GM23338 (cell line): ENCODE measurements at regions not wholly inside any gene's neighbourhood (a gene's known extent, or its start where the extent isn't known, plus 50 kb on each side); places are given as distances from the start of the nearest gene placed in this dataset.

Source experiments
- ATAC-seq: fragments of 200-7000 bp; cut with Tn5 transposase; 3 replicates; pipeline ENCODE4 v1.9.1; 2020
- DNase-seq: peaks from one replicate; pipeline ENCODE4 v3.0.0-alpha.2; 2015; ENCODE audit warnings: low spot score
- H2AFZ ChIP-seq: fragments of 200-600 bp; sonication (generic); 2 replicates; pipeline ENCODE4 v1.8.0; 2016; ENCODE audit warnings: antibody characterized with exemption, mild to moderate bottlenecking, moderate library complexity
- H3F3A ChIP-seq: fragments of 200-600 bp; sonication (generic); replicated peaks from 2 replicates; pipeline ENCODE4 v1.8.0; 2017; ENCODE audit warnings: antibody characterized with exemption, mixed run types, low read depth
- H3K27ac ChIP-seq: fragments of 200-600 bp; sonication (generic); 2 replicates; pipeline ENCODE4 v1.6.1; 2016; ENCODE audit warnings: low read depth
- H3K27me3 ChIP-seq: fragments of 200-600 bp; sonication (generic); 2 replicates; pipeline ENCODE4 v1.8.0; 2016; ENCODE audit warnings: mild to moderate bottlenecking, mixed run types, moderate library complexity; ENCODE audit not compliant: insufficient read depth
- H3K36me3 ChIP-seq: fragments of 200-600 bp; sonication (generic); 2 replicates; pipeline ENCODE4 v1.8.0; 2016; ENCODE audit warnings: mild to moderate bottlenecking; ENCODE audit not compliant: insufficient read depth
- H3K4me1 ChIP-seq: fragments of 200-600 bp; sonication (generic); 2 replicates; pipeline ENCODE4 v1.8.0; 2016; ENCODE audit warnings: mild to moderate bottlenecking, moderate library complexity; ENCODE audit not compliant: insufficient read depth
- H3K4me2 ChIP-seq: fragments of 200-600 bp; sonication (generic); 2 replicates; pipeline ENCODE4 v1.7.1; 2017; ENCODE audit warnings: mixed run types
- H3K4me3 ChIP-seq: fragments of 200-600 bp; sonication (generic); 2 replicates; pipeline ENCODE4 v1.6.1; 2016; ENCODE audit warnings: mixed run types
- H3K79me2 ChIP-seq: fragments of 200-600 bp; sonication (generic); replicated peaks from 2 replicates; pipeline ENCODE4 v1.8.0; 2017; ENCODE audit warnings: mild to moderate bottlenecking; ENCODE audit not compliant: insufficient read depth
- H3K9me2 ChIP-seq: fragments of 200-600 bp; sonication (generic); 2 replicates; pipeline ENCODE4 v1.8.0; 2017; ENCODE audit not compliant: insufficient read depth
- H4K20me1 ChIP-seq: fragments of 200-600 bp; sonication (generic); replicated peaks from 2 replicates; pipeline ENCODE4 v1.8.0; 2017; ENCODE audit warnings: mild to moderate bottlenecking; ENCODE audit not compliant: insufficient read depth
- H3K27ac Mint-ChIP-seq: 2 replicates; pipeline ENCODE4 v1.8.0; 2020; ENCODE audit warnings: inconsistent platforms, mild to moderate bottlenecking, moderate library complexity, mixed read lengths
- H3K27me3 Mint-ChIP-seq: 3 replicates; pipeline ENCODE4 v1.8.0; 2022; ENCODE audit warnings: low read depth, mild to moderate bottlenecking, moderate library complexity, mixed read lengths, inconsistent platforms; ENCODE audit not compliant: insufficient read depth, poor library complexity
- H3K36me3 Mint-ChIP-seq: 3 replicates; pipeline ENCODE4 v1.8.0; 2021; ENCODE audit warnings: low read depth, mild to moderate bottlenecking, inconsistent platforms, moderate library complexity, mixed read lengths
- H3K4me1 Mint-ChIP-seq: 3 replicates; pipeline ENCODE4 v1.8.0; 2020; ENCODE audit warnings: mild to moderate bottlenecking, inconsistent platforms, mixed read lengths
- H3K4me3 Mint-ChIP-seq: 3 replicates; pipeline ENCODE4 v1.8.0; 2021; ENCODE audit warnings: moderate library complexity, mild to moderate bottlenecking, inconsistent platforms, mixed read lengths
- H3K9me3 Mint-ChIP-seq: 3 replicates; pipeline ENCODE4 v1.8.0; 2020; ENCODE audit warnings: moderate library complexity, mild to moderate bottlenecking, inconsistent platforms, mixed read lengths
- EZH2 ChIP-seq: fragments of 200-600 bp; sonication (generic); IDR thresholded peaks from one replicate; pipeline ENCODE4 v1.8.0; 2017; ENCODE audit warnings: antibody characterized with exemption, mild to moderate bottlenecking, low read depth; ENCODE audit not compliant: unreplicated experiment
- POLR2AphosphoS5 ChIP-seq: IDR thresholded peaks from 2 replicates; pipeline ENCODE4 v1.6.1; 2016; ENCODE audit warnings: antibody characterized with exemption, low read depth
- STAT1 ChIP-seq: IDR thresholded peaks from one replicate; pipeline ENCODE4 v1.6.1; 2016; ENCODE audit warnings: antibody characterized with exemption; ENCODE audit not compliant: unreplicated experiment
- ZNF331 ChIP-seq: fragments of 250-450 bp; sonication (Bioruptor Pico); IDR thresholded peaks from 2 replicates; pipeline ENCODE4 v1.5.0; 2020; ENCODE audit warnings: low read depth, mild to moderate bottlenecking, moderate library complexity
- TF ChIP-seq, protein P1 (sequence below): fragments of 250-450 bp; sonication (Bioruptor Pico); IDR thresholded peaks from 2 replicates; pipeline ENCODE4 v1.5.0; 2020; ENCODE audit warnings: mild to moderate bottlenecking, moderate library complexity
- TF ChIP-seq, protein P2 (sequence below): IDR thresholded peaks from one replicate; pipeline ENCODE4 v1.6.1; 2018; ENCODE audit warnings: antibody characterized with exemption; ENCODE audit not compliant: unreplicated experiment

GRCh38 chr2:193253014-193253530, 1058.3 kb upstream of the TMEFF2 start (continued):
- TF ChIP-seq, protein P1, sequence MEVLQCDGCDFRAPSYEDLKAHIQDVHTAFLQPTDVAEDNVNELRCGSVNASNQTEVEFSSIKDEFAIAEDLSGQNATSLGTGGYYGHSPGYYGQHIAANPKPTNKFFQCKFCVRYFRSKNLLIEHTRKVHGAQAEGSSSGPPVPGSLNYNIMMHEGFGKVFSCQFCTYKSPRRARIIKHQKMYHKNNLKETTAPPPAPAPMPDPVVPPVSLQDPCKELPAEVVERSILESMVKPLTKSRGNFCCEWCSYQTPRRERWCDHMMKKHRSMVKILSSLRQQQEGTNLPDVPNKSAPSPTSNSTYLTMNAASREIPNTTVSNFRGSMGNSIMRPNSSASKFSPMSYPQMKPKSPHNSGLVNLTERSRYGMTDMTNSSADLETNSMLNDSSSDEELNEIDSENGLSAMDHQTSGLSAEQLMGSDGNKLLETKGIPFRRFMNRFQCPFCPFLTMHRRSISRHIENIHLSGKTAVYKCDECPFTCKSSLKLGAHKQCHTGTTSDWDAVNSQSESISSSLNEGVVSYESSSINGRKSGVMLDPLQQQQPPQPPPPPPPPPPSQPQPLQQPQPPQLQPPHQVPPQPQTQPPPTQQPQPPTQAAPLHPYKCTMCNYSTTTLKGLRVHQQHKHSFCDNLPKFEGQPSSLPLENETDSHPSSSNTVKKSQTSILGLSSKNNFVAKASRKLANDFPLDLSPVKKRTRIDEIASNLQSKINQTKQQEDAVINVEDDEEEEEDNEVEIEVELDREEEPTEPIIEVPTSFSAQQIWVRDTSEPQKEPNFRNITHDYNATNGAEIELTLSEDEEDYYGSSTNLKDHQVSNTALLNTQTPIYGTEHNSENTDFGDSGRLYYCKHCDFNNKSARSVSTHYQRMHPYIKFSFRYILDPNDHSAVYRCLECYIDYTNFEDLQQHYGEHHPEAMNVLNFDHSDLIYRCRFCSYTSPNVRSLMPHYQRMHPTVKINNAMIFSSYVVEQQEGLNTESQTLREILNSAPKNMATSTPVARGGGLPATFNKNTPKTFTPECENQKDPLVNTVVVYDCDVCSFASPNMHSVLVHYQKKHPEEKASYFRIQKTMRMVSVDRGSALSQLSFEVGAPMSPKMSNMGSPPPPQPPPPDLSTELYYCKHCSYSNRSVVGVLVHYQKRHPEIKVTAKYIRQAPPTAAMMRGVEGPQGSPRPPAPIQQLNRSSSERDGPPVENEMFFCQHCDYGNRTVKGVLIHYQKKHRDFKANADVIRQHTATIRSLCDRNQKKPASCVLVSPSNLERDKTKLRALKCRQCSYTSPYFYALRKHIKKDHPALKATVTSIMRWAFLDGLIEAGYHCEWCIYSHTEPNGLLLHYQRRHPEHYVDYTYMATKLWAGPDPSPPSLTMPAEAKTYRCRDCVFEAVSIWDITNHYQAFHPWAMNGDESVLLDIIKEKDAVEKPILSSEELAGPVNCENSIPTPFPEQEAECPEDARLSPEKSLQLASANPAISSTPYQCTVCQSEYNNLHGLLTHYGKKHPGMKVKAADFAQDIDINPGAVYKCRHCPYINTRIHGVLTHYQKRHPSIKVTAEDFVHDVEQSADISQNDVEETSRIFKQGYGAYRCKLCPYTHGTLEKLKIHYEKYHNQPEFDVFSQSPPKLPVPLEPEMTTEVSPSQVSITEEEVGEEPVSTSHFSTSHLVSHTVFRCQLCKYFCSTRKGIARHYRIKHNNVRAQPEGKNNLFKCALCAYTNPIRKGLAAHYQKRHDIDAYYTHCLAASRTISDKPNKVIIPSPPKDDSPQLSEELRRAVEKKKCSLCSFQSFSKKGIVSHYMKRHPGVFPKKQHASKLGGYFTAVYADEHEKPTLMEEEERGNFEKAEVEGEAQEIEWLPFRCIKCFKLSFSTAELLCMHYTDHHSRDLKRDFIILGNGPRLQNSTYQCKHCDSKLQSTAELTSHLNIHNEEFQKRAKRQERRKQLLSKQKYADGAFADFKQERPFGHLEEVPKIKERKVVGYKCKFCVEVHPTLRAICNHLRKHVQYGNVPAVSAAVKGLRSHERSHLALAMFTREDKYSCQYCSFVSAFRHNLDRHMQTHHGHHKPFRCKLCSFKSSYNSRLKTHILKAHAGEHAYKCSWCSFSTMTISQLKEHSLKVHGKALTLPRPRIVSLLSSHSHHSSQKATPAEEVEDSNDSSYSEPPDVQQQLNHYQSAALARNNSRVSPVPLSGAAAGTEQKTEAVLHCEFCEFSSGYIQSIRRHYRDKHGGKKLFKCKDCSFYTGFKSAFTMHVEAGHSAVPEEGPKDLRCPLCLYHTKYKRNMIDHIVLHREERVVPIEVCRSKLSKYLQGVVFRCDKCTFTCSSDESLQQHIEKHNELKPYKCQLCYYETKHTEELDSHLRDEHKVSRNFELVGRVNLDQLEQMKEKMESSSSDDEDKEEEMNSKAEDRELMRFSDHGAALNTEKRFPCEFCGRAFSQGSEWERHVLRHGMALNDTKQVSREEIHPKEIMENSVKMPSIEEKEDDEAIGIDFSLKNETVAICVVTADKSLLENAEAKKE (CRISPR knock-in tag), result no peak
- no peak for TF ChIP-seq EZH2

GRCh38 chr2:193251909-193252308, 1057.2 kb upstream of the TMEFF2 start:
- H3K36me3 ChIP-seq, result no peaks in the 10 kb centered on the region
- H3K27me3 Mint-ChIP-seq, result no peaks in the 10 kb centered on the region
- H3K4me3 ChIP-seq, result no peak overlapping the region
- H3K27ac ChIP-seq, result no peak overlapping the region
- no peaks in the 10 kb centered on the region for H3K9me2 ChIP-seq
- peaks cover 13% of the 10 kb centered on the region; the same call in 2 of the 3 replicates for H3K4me1 Mint-ChIP-seq
- H3K4me1 ChIP-seq, result peaks cover 7% of the 10 kb centered on the region; the same call in 1 of the 2 replicates
- H3K79me2 ChIP-seq, result no peaks in the 10 kb centered on the region
- no peaks in the 10 kb centered on the region for H3K36me3 Mint-ChIP-seq
- no peaks in the 10 kb centered on the region for H3K27me3 ChIP-seq
- no peak for ATAC-seq
- no peaks in the 10 kb centered on the region for H3K9me3 Mint-ChIP-seq
- no peak overlapping the region for H3K27ac Mint-ChIP-seq
- H2AFZ ChIP-seq, result no peak overlapping the region
- H4K20me1 ChIP-seq, result no peaks in the 10 kb centered on the region
- no peaks in the 10 kb centered on the region for H3F3A ChIP-seq
- no peak overlapping the region for H3K4me3 Mint-ChIP-seq
- DNase-seq, result no peak
- no peak overlapping the region for H3K4me2 ChIP-seq
- TF ChIP-seq POLR2AphosphoS5, result no peak
- TF ChIP-seq STAT1, result no peak
- TF ChIP-seq, protein P2, sequence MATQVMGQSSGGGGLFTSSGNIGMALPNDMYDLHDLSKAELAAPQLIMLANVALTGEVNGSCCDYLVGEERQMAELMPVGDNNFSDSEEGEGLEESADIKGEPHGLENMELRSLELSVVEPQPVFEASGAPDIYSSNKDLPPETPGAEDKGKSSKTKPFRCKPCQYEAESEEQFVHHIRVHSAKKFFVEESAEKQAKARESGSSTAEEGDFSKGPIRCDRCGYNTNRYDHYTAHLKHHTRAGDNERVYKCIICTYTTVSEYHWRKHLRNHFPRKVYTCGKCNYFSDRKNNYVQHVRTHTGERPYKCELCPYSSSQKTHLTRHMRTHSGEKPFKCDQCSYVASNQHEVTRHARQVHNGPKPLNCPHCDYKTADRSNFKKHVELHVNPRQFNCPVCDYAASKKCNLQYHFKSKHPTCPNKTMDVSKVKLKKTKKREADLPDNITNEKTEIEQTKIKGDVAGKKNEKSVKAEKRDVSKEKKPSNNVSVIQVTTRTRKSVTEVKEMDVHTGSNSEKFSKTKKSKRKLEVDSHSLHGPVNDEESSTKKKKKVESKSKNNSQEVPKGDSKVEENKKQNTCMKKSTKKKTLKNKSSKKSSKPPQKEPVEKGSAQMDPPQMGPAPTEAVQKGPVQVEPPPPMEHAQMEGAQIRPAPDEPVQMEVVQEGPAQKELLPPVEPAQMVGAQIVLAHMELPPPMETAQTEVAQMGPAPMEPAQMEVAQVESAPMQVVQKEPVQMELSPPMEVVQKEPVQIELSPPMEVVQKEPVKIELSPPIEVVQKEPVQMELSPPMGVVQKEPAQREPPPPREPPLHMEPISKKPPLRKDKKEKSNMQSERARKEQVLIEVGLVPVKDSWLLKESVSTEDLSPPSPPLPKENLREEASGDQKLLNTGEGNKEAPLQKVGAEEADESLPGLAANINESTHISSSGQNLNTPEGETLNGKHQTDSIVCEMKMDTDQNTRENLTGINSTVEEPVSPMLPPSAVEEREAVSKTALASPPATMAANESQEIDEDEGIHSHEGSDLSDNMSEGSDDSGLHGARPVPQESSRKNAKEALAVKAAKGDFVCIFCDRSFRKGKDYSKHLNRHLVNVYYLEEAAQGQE, result no peak
- no peak for TF ChIP-seq ZNF331 (CRISPR knock-in tag)
- TF ChIP-seq, protein P1 (CRISPR knock-in tag), result no peak
